Peyer's patch (tissue), 4 donors: ENCODE measurements at regions not wholly inside any gene's neighbourhood (a gene's known extent, or its start where the extent isn't known, plus 50 kb on each side); places are given as distances from the start of the nearest gene placed in this dataset.

ENCODE experiments used
- POLR2A ChIP-seq, 2 donors: fragments of 450-650 bp; IDR thresholded peaks; one replicate each; pipeline ENCODE4 v1.5.1; 2017; ENCODE audit warnings: antibody characterized with exemption in 2 of 2, mild to moderate bottlenecking in 2 of 2, moderate library complexity in 2 of 2
- TF ChIP-seq, protein P1 (sequence below), 6 experiments: fragments of 450-650 bp in 4 of 6; fragments of 200-600 bp in 2 of 6; sonication (generic) in 1 of 6; IDR thresholded peaks; one replicate each; pipeline ENCODE4 v1.5.1; 2017 to 2019; ENCODE audit warnings: antibody characterized with exemption in 6 of 6, mild to moderate bottlenecking in 3 of 6, moderate library complexity in 1 of 6

DNA sequence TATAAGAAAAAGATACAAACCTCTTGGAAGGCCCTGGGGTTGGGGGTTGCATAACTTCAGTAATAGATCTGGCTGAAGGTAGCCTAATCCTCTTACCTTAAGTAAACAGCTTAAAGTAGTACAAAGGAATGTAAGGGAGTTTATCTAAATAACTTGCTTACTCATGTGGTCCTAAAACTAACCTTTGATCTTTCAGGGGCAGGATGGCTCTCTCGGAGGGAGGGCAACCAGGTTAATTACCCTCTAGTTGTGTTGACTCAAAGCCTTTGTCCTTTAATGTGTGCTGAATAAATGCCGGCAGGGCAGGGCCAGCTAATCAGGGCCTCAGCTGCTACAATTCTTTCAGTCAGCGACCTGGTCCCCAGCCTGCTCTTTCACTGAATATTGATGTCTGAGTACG lies 822.0 kb upstream of the SLIT2 start:
- TF ChIP-seq, protein P1, sequence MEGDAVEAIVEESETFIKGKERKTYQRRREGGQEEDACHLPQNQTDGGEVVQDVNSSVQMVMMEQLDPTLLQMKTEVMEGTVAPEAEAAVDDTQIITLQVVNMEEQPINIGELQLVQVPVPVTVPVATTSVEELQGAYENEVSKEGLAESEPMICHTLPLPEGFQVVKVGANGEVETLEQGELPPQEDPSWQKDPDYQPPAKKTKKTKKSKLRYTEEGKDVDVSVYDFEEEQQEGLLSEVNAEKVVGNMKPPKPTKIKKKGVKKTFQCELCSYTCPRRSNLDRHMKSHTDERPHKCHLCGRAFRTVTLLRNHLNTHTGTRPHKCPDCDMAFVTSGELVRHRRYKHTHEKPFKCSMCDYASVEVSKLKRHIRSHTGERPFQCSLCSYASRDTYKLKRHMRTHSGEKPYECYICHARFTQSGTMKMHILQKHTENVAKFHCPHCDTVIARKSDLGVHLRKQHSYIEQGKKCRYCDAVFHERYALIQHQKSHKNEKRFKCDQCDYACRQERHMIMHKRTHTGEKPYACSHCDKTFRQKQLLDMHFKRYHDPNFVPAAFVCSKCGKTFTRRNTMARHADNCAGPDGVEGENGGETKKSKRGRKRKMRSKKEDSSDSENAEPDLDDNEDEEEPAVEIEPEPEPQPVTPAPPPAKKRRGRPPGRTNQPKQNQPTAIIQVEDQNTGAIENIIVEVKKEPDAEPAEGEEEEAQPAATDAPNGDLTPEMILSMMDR (IDR thresholded peaks at IDR 0.05): no peak
- no peak for TF ChIP-seq POLR2A (IDR thresholded peaks at IDR 0.05)
